ENCODE measurements at regions not wholly inside any gene's neighbourhood (a gene's known extent, or its start where the extent isn't known, plus 50 kb on each side); places are given as distances from the start of the nearest gene placed in this dataset.

- TF ChIP-seq ZNF513 (tag by site-specific recombination; IDR thresholded peaks at IDR 0.05) (no peak), ZNF10 (tag by site-specific recombination; IDR thresholded peaks at IDR 0.05) (no peak), ZNF133 (tag by site-specific recombination; IDR thresholded peaks at IDR 0.05) (no peak), ZNF239 (tag by site-specific recombination; IDR thresholded peaks at IDR 0.05) (no peak), PBX3 (CRISPR knock-in tag; IDR thresholded peaks at IDR 0.05) (no peak), CTCF (tag by site-specific recombination; IDR thresholded peaks at IDR 0.05) (no peak), YY1 (tag by site-specific recombination; IDR thresholded peaks at IDR 0.05) (no peak), ZNF510 (tag by site-specific recombination; IDR thresholded peaks at IDR 0.05; ENCODE audit: insufficient replicate concordance) (no peak), HOXA7 (CRISPR knock-in tag; IDR thresholded peaks at IDR 0.05; ENCODE audit: borderline replicate concordance) (no peak), ZNF24 (tag by site-specific recombination; IDR thresholded peaks at IDR 0.05) (no peak)
Observed at GRCh38 chr2:239716009-239716408, 309.1 kb downstream of the NDUFA10 start.

Data from HEK293 (cell line).